HG02759 (cell line): ENCODE measurements at regions not wholly inside any gene's neighbourhood (a gene's known extent, or its start where the extent isn't known, plus 50 kb on each side); places are given as distances from the start of the nearest gene placed in this dataset.

Source experiments
- ATAC-seq: cut with Tn5 transposase; IDR thresholded peaks from one replicate; pipeline ENCODE4 v1.9.1; 2021; ENCODE audit warnings: mild to moderate bottlenecking, moderate library complexity; ENCODE audit not compliant: unreplicated experiment

GRCh38 chr4:38612646-38613414, 51.2 kb upstream of the KLF3 start:
- no peak for ATAC-seq
